OCI-M2 (cell line): ENCODE measurements at regions not wholly inside any gene's neighbourhood (a gene's known extent, or its start where the extent isn't known, plus 50 kb on each side); places are given as distances from the start of the nearest gene placed in this dataset.
"Not testable (repeated sequence)": the region's sequence is repeated elsewhere in the genome, so short reads cannot be mapped to it uniquely, and the experiment has no call there.

Source experiments
- DNase-seq: peaks from one replicate; lab custom pipeline; 2025; ENCODE audit not compliant: unreplicated experiment; lab: John Stamatoyannopoulos, UW

- DNase-seq: no peak
Observed at GRCh38 chr2:160550048-160550447, 56.4 kb upstream of the RBMS1 start.

GRCh38 chr2:160551259-160551658, 57.7 kb upstream of the RBMS1 start:
- DNase-seq: no peak

DNA sequence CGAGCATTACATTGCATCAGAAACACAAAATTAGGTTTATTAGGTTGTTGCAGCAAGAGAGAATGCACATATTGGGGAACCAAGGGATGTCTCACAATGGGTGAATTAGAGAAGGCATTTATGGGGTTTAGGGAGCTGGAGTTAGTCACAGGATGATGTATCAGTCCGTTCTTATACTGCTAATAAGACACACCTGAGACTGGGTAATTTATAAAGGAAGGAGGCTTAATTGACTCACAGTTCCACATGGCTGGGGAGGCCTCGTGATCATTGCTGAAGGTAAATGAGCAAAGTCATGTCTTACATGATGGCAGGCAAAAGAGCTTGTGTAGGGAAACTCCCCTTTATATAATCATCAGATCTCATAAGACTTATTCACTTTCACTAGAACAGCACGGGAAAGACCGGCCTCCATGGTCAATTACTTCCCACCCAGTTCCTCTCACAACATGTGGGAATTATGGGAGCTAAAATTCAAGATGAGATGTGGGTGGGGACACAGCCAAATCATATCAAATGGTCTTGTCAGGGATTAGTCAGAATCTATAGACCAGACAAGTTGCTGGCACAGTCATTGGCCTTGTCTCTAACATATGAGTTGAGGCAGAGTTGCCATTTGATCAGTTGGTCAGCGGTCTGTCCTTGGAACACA, 61.9 kb upstream of the RBMS1 start:
- DNase-seq: no peak

GRCh38 chr2:160557903-160558302, 64.3 kb upstream of the RBMS1 start:
- no peak for DNase-seq

GRCh38 chr2:160558531-160558930, 64.9 kb upstream of the RBMS1 start:
- DNase-seq: no peak

DNA sequence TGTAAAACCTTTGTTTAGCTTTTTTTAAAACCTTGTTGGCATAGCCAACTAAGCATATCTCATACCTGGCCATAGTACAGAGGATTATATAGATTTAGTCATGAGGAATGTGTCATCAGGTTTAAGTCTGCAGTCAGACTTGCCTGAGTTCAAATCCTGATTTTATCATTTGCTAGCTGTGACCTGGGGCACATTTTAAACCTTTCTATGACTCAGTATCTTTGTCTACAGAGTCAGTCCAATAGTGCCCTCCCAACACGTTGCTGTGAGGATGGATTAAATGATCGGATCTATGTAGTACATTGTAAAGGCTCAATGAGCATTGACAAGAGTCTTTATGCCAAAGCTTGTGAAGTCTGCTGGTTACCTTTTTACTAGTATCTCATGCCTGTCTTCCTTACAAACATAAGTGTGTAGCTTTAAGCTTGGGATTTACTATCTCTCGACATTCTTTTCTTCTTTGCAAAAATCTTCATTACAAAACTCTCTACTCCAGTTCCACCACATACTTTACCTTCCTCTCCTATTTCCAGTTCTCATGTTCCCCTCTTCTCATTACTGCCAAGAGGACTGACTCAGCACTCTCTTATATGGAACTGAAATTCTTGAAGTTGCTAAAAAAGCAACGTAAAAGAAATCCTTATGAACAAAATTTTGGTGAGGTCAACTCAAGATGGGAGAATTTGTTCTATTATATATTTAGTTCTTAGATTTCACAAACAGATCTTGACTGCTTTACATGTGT, 68.1 kb upstream of the RBMS1 start:
- DNase-seq: no peak

GRCh38 chr2:160562730-160563129, 69.1 kb upstream of the RBMS1 start:
- no peak for DNase-seq

- no peak for DNase-seq
Observed at GRCh38 chr2:160564591-160564990, 71.0 kb upstream of the RBMS1 start.

DNA sequence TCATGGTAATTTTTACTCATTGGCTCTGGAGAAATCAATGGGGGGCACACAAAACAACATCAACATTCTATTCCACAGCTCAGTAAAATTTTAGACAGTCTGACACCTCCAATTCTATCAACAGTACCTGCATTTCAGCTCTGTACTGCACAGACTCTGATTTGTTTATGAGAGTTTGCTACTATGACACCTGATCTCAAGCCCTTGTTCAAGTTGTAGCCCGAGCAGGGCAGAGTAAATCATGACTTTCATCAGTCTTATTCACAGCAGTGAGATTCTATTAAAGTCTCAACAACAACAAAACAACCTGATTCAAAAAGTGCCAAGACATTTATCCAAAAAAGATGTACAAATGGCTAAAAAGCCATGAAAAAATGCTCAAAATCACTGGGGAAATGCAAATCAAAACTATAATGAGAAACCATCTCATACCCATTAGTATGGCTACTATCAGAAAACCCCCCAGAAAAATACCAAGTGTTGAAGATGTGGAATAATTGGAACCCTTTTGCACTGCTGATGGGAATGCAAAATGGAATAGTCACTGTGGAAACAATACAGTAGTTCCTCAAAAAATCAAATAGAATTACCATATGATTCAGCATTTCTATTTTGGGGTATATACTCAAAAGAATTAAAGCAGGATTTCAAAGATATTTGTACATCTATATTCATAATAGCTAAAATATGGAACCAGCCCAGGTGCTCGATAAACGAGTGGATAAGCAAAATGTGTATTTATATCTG, 71.7 kb upstream of the RBMS1 start:
- DNase-seq: no peak

DNA sequence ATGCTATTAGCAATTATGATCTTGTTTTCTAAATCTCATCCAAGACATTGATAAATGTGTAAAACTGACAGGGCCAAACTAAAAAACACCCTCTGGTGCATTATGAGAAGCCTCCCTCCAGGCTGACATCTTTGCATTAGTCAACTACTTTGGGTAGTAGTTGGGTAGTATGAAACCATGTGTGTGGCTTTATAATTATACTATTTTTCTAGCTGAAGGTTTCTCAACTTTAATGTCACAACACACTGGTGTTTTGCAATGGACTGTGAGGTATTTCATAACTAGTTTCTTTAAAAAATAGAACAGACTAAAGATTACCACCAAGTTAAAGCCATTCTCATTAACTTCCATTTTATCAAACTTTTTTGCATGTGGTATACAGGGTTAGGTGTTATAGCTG, 73.1 kb upstream of the RBMS1 start:
- no peak for DNase-seq

DNA sequence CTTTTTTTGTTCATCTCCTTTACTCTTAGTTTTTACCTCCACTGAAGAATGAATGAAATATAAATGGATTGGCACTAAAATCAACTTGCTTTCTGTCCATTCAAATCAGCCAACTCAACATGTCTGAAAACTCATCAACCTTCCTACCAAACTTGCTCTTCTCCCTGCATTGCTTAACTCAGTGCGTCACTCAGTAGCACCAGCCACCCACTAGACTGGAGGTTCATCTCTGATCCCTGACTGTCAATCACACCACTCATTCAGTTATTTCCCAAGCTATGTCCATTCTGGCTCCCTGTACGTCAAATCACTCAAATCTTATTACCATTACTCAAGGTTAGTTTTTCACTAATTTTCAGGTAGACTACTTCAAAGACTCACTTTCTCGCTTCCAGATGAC, 75.2 kb upstream of the RBMS1 start:
- no peak for DNase-seq

GRCh38 chr2:160570376-160570775, 76.8 kb upstream of the RBMS1 start:
- no peak for DNase-seq

DNA sequence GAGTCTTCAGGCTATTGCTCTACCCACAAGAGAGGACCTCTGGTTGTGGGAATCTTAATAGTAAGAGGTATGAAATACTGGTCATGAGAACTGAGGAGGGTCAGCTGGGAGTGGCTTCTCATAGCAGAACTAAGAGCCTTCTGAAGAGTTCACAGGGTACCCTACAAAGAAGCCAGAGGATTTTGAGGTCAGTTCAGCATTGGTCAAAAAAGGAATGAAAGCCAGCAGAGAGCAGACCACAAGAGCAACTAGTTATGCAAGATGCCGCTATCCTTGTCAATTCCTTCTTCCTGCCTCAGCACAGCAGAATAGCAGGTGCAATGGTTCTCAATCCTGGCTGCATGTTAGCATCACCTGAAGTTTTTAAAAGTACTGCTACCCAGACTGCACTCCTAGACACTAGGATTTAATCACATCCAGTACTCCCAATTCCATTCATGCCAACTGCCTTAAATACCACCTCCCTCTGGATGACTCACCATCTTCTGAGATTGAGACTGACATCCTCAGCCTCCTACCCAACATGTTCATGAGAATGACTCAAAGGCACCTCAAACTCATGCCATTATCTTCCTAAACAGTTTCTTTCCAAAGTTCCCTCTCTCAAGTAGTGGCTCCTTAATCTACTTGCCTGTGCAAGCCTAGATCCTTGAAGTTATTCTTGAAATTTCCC, 81.0 kb upstream of the RBMS1 start:
- no peak for DNase-seq

DNA sequence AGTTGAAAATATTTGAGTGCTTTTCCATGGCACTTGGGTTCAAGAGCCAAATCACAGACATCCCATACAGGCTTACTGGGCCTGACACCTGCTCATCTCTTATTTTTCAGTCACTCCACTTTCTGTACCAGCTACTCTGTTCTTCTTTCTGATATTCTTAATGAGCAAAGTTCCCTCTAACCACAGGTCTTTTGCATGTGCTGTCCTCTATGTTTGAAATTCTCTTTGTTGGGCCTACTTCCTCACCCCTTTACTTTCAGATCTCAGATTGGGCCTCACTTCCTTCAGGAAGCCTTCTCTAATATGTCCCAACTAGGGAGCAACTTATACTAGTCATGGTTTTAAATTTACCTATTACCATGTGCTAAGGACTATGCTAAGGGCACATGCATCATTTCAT, 81.8 kb upstream of the RBMS1 start:
- DNase-seq: no peak

DNA sequence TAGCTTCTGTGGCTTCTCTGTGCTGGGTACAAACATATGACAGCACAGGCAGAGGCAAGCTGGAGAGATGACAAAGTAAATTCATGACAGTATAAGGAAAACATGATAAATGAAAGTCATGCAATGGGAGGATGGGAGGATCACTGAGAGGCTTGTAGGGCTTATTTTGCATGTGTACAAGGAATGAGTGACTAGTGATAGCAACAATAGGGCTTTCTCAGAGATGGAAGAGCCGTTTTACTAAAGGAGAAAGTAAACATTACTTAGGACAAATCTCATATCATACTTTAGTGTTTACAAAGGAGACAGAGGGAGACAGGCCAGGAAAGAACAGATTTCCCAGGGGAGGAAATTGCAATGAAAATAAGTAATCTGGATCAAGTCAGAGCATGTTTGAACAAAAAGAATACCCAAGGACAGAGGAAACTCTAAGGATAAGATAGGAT, 82.5 kb upstream of the RBMS1 start:
- DNase-seq: no peak

- not testable (repeated sequence) for DNase-seq
Observed at GRCh38 chr2:160577081-160577480, 83.5 kb upstream of the RBMS1 start.

DNA sequence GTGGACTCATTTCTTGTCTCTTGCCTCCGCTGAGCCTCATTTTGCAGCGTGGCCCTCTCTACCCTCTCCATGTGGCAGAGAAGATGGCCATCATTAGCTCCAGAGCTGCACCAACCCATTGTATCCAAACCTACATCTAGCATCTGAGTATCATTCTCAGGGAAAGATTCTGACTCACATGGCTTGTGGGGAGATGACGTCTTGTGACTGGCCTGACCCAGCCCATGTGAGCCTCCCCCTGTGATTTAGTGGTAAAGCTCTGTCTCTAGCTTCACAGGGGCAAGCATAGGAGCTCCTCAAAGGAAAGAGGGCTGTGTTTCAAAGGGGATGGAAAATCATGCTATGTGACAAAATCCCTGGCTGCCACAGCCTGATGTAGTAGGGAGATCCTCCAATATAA, 87.4 kb upstream of the RBMS1 start:
- DNase-seq: no peak

DNA sequence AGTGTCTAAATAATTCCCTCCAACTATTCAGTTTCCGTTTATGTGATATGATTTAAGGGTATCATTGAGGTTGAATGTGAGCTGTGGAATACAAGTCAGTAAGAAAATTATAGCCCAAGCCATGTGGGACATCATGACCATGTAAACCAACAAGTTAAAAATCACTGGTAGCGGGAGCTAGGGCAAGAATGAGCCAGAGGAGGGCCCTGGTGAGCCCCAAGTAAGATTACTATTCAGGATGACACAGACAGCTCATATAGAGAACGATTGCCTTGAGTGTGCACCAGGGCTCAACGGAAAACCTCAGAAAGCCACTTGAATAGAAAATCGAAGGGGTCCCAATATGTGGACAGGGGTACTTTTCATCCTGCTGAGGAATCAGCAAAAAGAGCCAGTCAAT, 87.8 kb upstream of the RBMS1 start:
- DNase-seq: no peak

- no peak for DNase-seq
Observed at GRCh38 chr2:160582081-160582480, 88.5 kb upstream of the RBMS1 start.

DNA sequence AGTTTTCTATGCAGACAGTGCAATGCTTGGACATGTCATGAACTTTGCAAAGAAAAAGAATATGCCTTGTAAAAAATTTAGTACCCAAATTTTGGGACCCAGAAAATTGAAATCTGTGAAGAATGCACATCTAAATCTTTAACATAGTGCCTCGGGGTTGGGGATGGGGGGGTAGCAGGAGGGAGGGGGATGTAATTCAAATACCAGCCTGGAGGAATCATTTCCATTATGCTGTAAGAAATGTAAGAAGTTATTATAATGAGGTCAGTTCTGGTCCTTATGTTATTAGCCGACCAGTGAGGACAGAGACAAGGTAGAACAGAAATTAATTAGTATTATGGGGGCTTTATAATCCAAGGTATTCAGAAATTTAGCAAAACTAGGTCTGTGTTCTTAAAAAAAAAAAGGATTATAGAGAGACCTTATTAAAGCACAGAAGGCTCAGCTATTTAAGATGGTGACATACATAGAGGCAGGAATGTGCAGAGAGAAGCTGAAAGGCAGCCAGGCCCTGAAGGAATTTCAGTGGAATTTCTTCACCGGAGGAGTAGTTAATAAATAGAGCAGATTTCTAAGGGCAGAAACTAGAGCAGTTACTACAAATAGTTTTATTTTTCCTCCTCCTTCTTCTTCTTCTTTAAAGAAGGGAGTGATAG, 89.0 kb upstream of the RBMS1 start:
- DNase-seq: no peak

- no peak for DNase-seq
Observed at GRCh38 chr2:160583146-160583535, 89.5 kb upstream of the RBMS1 start.
